Gastroesophageal sphincter (tissue), 3 donors: ENCODE measurements at regions not wholly inside any gene's neighbourhood (a gene's known extent, or its start where the extent isn't known, plus 50 kb on each side); places are given as distances from the start of the nearest gene placed in this dataset.

Experiments used
- EP300 ChIP-seq: sonication (generic); formaldehyde crosslinking; IDR thresholded peaks from one replicate; pipeline ENCODE4 v1.6.1; 2017; ENCODE audit warnings: antibody characterized with exemption, mild to moderate bottlenecking
- POLR2A ChIP-seq, 2 donors: fragments of 450-650 bp; IDR thresholded peaks; one replicate each; pipeline ENCODE4 v1.6.1; 2017; ENCODE audit warnings: antibody characterized with exemption in 2 of 2, mild to moderate bottlenecking in 2 of 2, moderate library complexity in 1 of 2
- POLR2AphosphoS5 ChIP-seq: sonication (generic); formaldehyde crosslinking; IDR thresholded peaks from one replicate; pipeline ENCODE4 v1.6.1; 2017; ENCODE audit warnings: antibody characterized with exemption
- TF ChIP-seq, protein P1 (sequence below), 4 experiments: fragments of 200-600 bp in 2 of 4; fragments of 450-650 bp in 2 of 4; sonication (generic) in 1 of 4; IDR thresholded peaks; one replicate each; pipeline ENCODE4 v1.5.1; 2017 to 2019; ENCODE audit warnings: antibody characterized with exemption in 4 of 4, mild to moderate bottlenecking in 2 of 4, moderate library complexity in 2 of 4

DNA sequence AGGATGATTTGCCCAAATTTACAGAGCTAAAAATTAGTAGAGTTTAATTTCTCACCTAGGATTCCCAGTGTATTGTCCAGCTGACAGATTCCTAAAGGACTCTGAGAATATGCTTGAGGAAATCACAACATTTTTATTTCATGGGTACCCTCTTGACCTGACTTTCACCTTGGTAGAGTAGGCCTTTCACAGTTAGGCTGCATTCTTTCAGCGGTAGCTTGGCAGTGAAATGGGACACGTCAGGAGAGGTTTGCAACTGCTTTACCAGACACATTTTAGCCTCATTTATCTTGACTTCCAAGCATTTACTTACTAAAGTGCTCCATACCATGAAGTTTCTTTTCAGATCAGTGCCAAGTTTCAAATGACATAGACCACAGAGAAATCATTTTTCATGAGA is 937.9 kb upstream of the LRRTM1 start:
- TF ChIP-seq, protein P1, sequence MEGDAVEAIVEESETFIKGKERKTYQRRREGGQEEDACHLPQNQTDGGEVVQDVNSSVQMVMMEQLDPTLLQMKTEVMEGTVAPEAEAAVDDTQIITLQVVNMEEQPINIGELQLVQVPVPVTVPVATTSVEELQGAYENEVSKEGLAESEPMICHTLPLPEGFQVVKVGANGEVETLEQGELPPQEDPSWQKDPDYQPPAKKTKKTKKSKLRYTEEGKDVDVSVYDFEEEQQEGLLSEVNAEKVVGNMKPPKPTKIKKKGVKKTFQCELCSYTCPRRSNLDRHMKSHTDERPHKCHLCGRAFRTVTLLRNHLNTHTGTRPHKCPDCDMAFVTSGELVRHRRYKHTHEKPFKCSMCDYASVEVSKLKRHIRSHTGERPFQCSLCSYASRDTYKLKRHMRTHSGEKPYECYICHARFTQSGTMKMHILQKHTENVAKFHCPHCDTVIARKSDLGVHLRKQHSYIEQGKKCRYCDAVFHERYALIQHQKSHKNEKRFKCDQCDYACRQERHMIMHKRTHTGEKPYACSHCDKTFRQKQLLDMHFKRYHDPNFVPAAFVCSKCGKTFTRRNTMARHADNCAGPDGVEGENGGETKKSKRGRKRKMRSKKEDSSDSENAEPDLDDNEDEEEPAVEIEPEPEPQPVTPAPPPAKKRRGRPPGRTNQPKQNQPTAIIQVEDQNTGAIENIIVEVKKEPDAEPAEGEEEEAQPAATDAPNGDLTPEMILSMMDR (IDR thresholded peaks at IDR 0.05) = no peak
- TF ChIP-seq POLR2A (IDR thresholded peaks at IDR 0.05) (no peak), EP300 (no peak), POLR2AphosphoS5 (no peak)
